HCT116 (cell line): ENCODE measurements at regions not wholly inside any gene's neighbourhood (a gene's known extent, or its start where the extent isn't known, plus 50 kb on each side); places are given as distances from the start of the nearest gene placed in this dataset.
"Not testable (repeated sequence)": the region's sequence is repeated elsewhere in the genome, so short reads cannot be mapped to it uniquely, and the experiment has no call there.

ENCODE experiments used
- ATAC-seq: fragments of 200-7000 bp; cut with Tn5 transposase; 2 replicates; pipeline ENCODE4 v1.9.1; 2020; ENCODE audit warnings: mild to moderate bottlenecking, moderate library complexity
- BruUV-seq: library from RNA; stranded (reverse); fragments of 400-500 nt; replicated peaks from 2 replicates; lab custom pipeline; 2021; lab: Mats Ljungman, UMichigan
- CTCF ChIA-PET: fragments of 300-600 bp; sonication (Branson Sonifier 250); formaldehyde crosslinking; loops from one replicate; lab custom pipeline; 2021; ENCODE audit warnings: antibody characterized with exemption; lab: Charles Lee
- POLR2A ChIA-PET: fragments of 300-600, 350-600 bp; sonication (Branson Sonifier 250); formaldehyde crosslinking; loops from one replicate; lab custom pipeline; 2021; ENCODE audit warnings: antibody characterized with exemption; lab: Charles Lee
- RAD21 ChIA-PET, 2 experiments: fragments of 300-600 bp; sonication (Branson Sonifier 250); formaldehyde crosslinking; loops; one replicate each; lab custom pipeline; 2023; ENCODE audit warnings: low total read pairs in 2 of 2; ENCODE audit not compliant: uncharacterized antibody in 2 of 2, unreplicated experiment in 2 of 2, low non-redundant PET in 1 of 2; lab: Charles Lee
- DNase-seq: peaks from one replicate; pipeline ENCODE4 v3.0.0-alpha.2; 2010; ENCODE audit warnings: low read depth, low spot score
- H2AFZ ChIP-seq: fragments of 200-600 bp; shearing (Covaris generic), sonication (generic); 2 replicates; pipeline ENCODE4 v1.6.1; 2017; ENCODE audit warnings: low read depth, mixed run types, mixed read lengths, antibody characterized with exemption, low read length; ENCODE audit not compliant: poor library complexity, severe bottlenecking
- H3K27ac ChIP-seq: 2 replicates; pipeline ENCODE4 v1.5.1; 2012; ENCODE audit warnings: low read depth, low read length
- H3K27me3 ChIP-seq: fragments of 200-600 bp; sonication (generic); 2 replicates; pipeline ENCODE4 v1.6.1; 2016; ENCODE audit warnings: mixed run types, low read length, mixed read lengths; ENCODE audit not compliant: insufficient read depth
- H3K36me3 ChIP-seq, 2 experiments: fragments of 200-500 bp in 1 of 2; fragments of 200-600 bp in 1 of 2; sonication (Bioruptor generic) in 1 of 2; sonication (generic) in 1 of 2; 2 replicates each; pipeline versions ENCODE4 v1.5.1 to v1.6.1; 2014 to 2016; ENCODE audit warnings: low read length in 2 of 2, inconsistent platforms in 1 of 2, mixed read lengths in 1 of 2, mixed run types in 1 of 2; ENCODE audit not compliant: insufficient read depth in 2 of 2, control insufficient read depth in 1 of 2
- H3K4me1 ChIP-seq, 2 experiments: fragments of 200-600 bp in 1 of 2; sonication (generic) in 1 of 2; 2 replicates each; pipeline versions ENCODE4 v1.5.1 to v1.6.1; 2012 to 2017; ENCODE audit warnings: low read length in 2 of 2, inconsistent platforms in 1 of 2, mild to moderate bottlenecking in 1 of 2, mixed read lengths in 1 of 2, mixed run types in 1 of 2, moderate library complexity in 1 of 2; ENCODE audit not compliant: insufficient read depth in 2 of 2, control insufficient read depth in 1 of 2
- H3K4me2 ChIP-seq: fragments of 200-600 bp; sonication (generic); 2 replicates; pipeline ENCODE4 v1.6.1; 2017; ENCODE audit warnings: mixed run types, low read length, mixed read lengths
- H3K4me3 ChIP-seq, 2 experiments: fragments of 200-600 bp in 1 of 2; sonication (generic) in 1 of 2; replicated peaks in 1 of 2; 2 replicates each; pipeline ENCODE4 v1.5.1; 2011 to 2016; ENCODE audit warnings: low read length in 2 of 2, control low read depth in 1 of 2, low read depth in 1 of 2, mild to moderate bottlenecking in 1 of 2, mixed read lengths in 1 of 2, mixed run types in 1 of 2
- H3K79me2 ChIP-seq: fragments of 200-600 bp; sonication (generic); 2 replicates; pipeline ENCODE4 v1.6.1; 2017; ENCODE audit warnings: mild to moderate bottlenecking, mixed run types, low read length, moderate library complexity, mixed read lengths; ENCODE audit not compliant: insufficient read depth
- H3K9ac ChIP-seq: fragments of 200-600 bp; sonication (generic); 2 replicates; pipeline ENCODE4 v1.6.1; 2016; ENCODE audit warnings: low read length, mixed read lengths
- H3K9me2 ChIP-seq: fragments of 200-600 bp; sonication (generic), shearing (Covaris generic); 2 replicates; pipeline ENCODE4 v1.6.1; 2017; ENCODE audit warnings: mixed run types, mild to moderate bottlenecking, moderate library complexity; ENCODE audit not compliant: insufficient read depth
- H3K9me3 ChIP-seq, 2 experiments: fragments of 200-500 bp in 1 of 2; fragments of 200-600 bp in 1 of 2; sonication (Bioruptor generic) in 1 of 2; sonication (generic) in 1 of 2; 2 replicates each; pipeline ENCODE4 v1.6.1; 2014 to 2017; ENCODE audit warnings: low read length in 2 of 2, mixed read lengths in 2 of 2, inconsistent platforms in 1 of 2, low read depth in 1 of 2, mild to moderate bottlenecking in 1 of 2, mixed run types in 1 of 2, moderate library complexity in 1 of 2; ENCODE audit not compliant: control insufficient read depth in 1 of 2, insufficient read depth in 1 of 2
- H4K20me1 ChIP-seq: fragments of 200-600 bp; sonication (generic), shearing (Covaris generic); 2 replicates; pipeline ENCODE4 v1.6.1; 2017; ENCODE audit warnings: mixed run types, mild to moderate bottlenecking, moderate library complexity; ENCODE audit not compliant: insufficient read depth
- CEBPB ChIP-seq: IDR thresholded peaks from 2 replicates; pipeline ENCODE4 v1.6.1; 2012; ENCODE audit warnings: low read depth
- EGR1 ChIP-seq: IDR thresholded peaks from 2 replicates; pipeline ENCODE4 v1.6.1; 2012; ENCODE audit warnings: low read depth
- EZH2phosphoT487 ChIP-seq: fragments of 200-600 bp; IDR thresholded peaks from 2 replicates; pipeline ENCODE4 v1.6.1; 2018; ENCODE audit warnings: antibody characterized with exemption, borderline replicate concordance
- POLR2A ChIP-seq: IDR thresholded peaks from 2 replicates; pipeline ENCODE4 v1.7.0; 2011; ENCODE audit warnings: borderline replicate concordance; ENCODE audit not compliant: insufficient read depth, insufficient read length; ENCODE audit errors: extremely low read depth
- SIN3A ChIP-seq: IDR thresholded peaks from 2 replicates; pipeline ENCODE4 v1.6.1; 2012; ENCODE audit warnings: low read depth
- SP1 ChIP-seq: IDR thresholded peaks from 2 replicates; pipeline ENCODE4 v1.6.1; 2012; ENCODE audit warnings: low read depth
- TCF7L2 ChIP-seq: IDR thresholded peaks from 2 replicates; pipeline ENCODE4 v1.7.0; 2011; ENCODE audit warnings: borderline replicate concordance, inconsistent platforms; ENCODE audit not compliant: insufficient read depth, insufficient read length; ENCODE audit errors: extremely low read depth
- ZFX ChIP-seq: fragments of 450-650 bp; IDR thresholded peaks from 2 replicates; pipeline ENCODE4 v1.6.1; 2017
- intact Hi-C: fragments of 100-400 bp; cut with micrococcal nuclease; formaldehyde crosslinking; loops from 2 replicates; pipeline ENCODE4 v1.10.0; 2022
- TF ChIP-seq, protein P1 (sequence below): IDR thresholded peaks from 2 replicates; pipeline ENCODE4 v1.6.1; 2012; ENCODE audit warnings: low read depth

DNA sequence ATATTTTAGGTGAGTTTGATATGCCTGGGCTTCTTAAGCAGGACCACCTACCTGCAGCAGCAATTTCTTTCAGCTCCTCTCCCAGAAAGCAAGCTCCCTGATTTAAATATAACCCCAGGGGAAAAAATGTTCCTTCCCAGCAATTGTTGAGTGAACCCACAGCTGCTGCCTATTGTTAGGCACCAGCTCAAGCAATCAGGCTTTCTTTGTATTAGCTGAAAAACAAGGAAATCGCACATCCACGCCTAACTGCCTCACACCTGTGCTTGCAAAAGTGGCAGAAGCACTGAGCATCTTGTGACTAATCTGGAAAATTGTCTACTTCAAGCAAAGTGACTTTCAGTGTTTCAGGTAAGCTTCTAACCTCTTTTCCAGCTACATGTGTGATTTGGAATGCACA is 432.2 kb downstream of the SMARCA1 start:
- Histone ChIP-seq H3K9me2 (no peaks in the 10 kb centered on the region), H3K4me2 (no peak overlapping the region), H2AFZ (no peak overlapping the region), H3K9ac (no peak overlapping the region), H3K79me2 (no peaks in the 10 kb centered on the region), H3K27me3 (no peaks in the 10 kb centered on the region), H3K27ac (no peak overlapping the region), H4K20me1 (no peaks in the 10 kb centered on the region), H3K36me3 (no peaks in the 10 kb centered on the region), H3K9me3 (no peaks in the 10 kb centered on the region), H3K4me1 (no peaks in the 10 kb centered on the region), H3K4me3 (no peak overlapping the region)
- RAD21 ChIA-PET: no interaction called here
- POLR2A ChIA-PET: no interaction called here
- intact Hi-C loops: no loop called here
- no peak for TF ChIP-seq EZH2phosphoT487
- no peak for TF ChIP-seq EGR1
- TF ChIP-seq, protein P1, sequence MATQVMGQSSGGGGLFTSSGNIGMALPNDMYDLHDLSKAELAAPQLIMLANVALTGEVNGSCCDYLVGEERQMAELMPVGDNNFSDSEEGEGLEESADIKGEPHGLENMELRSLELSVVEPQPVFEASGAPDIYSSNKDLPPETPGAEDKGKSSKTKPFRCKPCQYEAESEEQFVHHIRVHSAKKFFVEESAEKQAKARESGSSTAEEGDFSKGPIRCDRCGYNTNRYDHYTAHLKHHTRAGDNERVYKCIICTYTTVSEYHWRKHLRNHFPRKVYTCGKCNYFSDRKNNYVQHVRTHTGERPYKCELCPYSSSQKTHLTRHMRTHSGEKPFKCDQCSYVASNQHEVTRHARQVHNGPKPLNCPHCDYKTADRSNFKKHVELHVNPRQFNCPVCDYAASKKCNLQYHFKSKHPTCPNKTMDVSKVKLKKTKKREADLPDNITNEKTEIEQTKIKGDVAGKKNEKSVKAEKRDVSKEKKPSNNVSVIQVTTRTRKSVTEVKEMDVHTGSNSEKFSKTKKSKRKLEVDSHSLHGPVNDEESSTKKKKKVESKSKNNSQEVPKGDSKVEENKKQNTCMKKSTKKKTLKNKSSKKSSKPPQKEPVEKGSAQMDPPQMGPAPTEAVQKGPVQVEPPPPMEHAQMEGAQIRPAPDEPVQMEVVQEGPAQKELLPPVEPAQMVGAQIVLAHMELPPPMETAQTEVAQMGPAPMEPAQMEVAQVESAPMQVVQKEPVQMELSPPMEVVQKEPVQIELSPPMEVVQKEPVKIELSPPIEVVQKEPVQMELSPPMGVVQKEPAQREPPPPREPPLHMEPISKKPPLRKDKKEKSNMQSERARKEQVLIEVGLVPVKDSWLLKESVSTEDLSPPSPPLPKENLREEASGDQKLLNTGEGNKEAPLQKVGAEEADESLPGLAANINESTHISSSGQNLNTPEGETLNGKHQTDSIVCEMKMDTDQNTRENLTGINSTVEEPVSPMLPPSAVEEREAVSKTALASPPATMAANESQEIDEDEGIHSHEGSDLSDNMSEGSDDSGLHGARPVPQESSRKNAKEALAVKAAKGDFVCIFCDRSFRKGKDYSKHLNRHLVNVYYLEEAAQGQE: no peak
- TF ChIP-seq ZFX: no peak
- TF ChIP-seq SIN3A: no peak
- no peak for ATAC-seq
- no TSS peak for BruUV-seq
- CTCF ChIA-PET: no interaction called here
- no peak for DNase-seq

DNA sequence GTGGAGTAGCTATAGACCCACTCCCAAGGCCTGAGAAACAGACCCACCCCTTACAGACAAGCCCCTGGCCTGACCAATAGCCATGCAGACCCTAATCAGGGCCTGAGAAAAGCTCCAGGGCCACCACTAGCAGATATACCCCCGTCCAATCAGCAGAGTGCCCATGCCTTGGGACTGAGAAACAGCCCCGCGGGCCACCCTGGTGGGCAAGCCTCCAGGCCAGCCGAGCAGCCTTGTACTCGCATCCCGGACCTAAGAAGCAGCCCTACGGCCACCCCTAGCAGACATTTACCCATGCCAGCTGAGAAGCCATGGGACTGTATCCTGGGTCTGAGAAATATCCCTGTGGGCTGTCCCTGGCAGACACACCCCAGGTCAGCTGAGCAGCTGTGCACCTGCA is 436.5 kb downstream of the SMARCA1 start:
- H2AFZ ChIP-seq: no peak overlapping the region
- DNase-seq: no peak
- no peaks in the 10 kb centered on the region for H3K9me2 ChIP-seq
- no peaks in the 10 kb centered on the region for H3K36me3 ChIP-seq
- ChIA-PET CTCF (no interaction called here), RAD21 (no interaction called here), POLR2A (no interaction called here)
- no peak overlapping the region for H3K9ac ChIP-seq
- no peaks in the 10 kb centered on the region for H4K20me1 ChIP-seq
- intact Hi-C loops: no loop called here
- TF ChIP-seq SP1 (no peak), CEBPB (no peak), POLR2A (no peak), TCF7L2 (no peak), SIN3A (no peak)
- TF ChIP-seq, all 23 proteins: peak for 0
- ATAC-seq: no peak
- H3K27ac ChIP-seq: no peak overlapping the region
- no peak overlapping the region for H3K4me3 ChIP-seq
- H3K79me2 ChIP-seq: no peaks in the 10 kb centered on the region
- H3K4me1 ChIP-seq: no peaks in the 10 kb centered on the region
- H3K27me3 ChIP-seq: no peaks in the 10 kb centered on the region
- no peak overlapping the region for H3K4me2 ChIP-seq
- H3K9me3 ChIP-seq: no peaks in the 10 kb centered on the region
- no TSS peak for BruUV-seq

DNA sequence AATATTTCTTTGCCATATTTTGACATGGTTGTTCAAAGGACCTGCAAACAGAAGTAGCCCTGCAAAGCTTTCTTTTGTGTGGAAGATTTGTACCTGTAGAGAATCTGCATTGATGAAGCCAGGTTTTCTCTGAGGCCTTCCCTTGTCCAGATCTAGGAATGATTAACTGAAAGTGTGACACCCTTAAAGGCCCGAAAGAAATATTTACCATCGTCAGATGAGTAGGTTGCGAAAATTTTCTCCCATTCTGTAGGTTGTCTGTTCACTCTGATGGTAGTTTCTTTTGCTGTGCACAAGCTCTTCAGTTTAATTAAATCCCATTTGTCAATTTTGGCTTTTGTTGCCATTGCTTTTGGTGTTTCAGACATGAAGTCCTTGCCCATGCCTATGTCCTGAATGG is 439.0 kb downstream of the SMARCA1 start:
- POLR2A ChIA-PET, DNase-seq, ATAC-seq, H3K9ac ChIP-seq, H3K4me1 ChIP-seq, intact Hi-C loops, H3K27ac ChIP-seq, H3K4me2 ChIP-seq, H3K4me3 ChIP-seq, H3K36me3 ChIP-seq, H3K9me2 ChIP-seq, H4K20me1 ChIP-seq, BruUV-seq, H3K79me2 ChIP-seq, H3K27me3 ChIP-seq, H3K9me3 ChIP-seq, CTCF ChIA-PET, RAD21 ChIA-PET, H2AFZ ChIP-seq: not testable (repeated sequence)
